ENCODE measurements at regions not wholly inside any gene's neighbourhood (a gene's known extent, or its start where the extent isn't known, plus 50 kb on each side); places are given as distances from the start of the nearest gene placed in this dataset.

DNA sequence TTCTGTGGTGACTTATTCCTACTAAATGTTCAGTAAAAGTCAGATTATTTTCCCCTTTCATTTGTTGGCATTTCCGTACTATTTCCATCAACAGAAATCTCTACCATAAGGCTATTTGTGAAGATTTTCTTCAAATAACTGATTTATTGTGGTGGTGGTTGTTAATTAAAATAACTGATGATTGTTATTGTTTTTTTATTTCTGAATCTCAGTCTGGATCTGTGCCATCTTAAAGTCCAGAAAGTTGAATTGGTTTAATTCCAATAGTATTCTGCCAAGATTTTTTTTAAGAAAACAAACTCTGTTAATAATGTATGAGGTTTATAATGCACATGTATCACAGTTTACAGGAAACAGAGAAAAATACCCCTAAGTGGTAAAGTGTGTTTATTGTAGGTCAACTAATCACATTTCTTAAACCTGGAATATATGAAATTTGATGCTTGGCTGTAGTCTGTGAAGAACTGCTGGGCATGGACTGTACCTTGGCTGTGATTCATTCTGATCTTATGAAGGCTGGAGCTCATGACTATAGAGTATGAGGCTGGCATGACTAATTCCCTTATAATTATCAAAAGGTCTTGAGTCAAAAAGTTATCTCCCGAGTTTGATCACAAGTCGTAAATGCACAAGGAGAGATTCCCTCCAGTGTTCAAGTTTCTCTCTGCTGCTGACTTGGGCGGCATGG is 134.2 kb upstream of the RND3 start:
- Histone ChIP-seq H3K4me1 (ENCODE audit: control insufficient read depth, low read length) (no peaks in the 10 kb centered on the region), H3K9me2 (replicated peaks; ENCODE audit: control insufficient read depth, low read length) (no peaks in the 10 kb centered on the region), H3K27ac (ENCODE audit: low read depth, low read length) (no peak overlapping the region)

GRCh38 chr2:150620855-150621254 is 133.4 kb upstream of the RND3 start:
- no peaks in the 10 kb centered on the region for H4K20me1 ChIP-seq (ENCODE audit: control insufficient read depth, insufficient read depth, low read depth, low read length)
- H3K79me2 ChIP-seq (ENCODE audit: control insufficient read depth, low read length): no peaks in the 10 kb centered on the region
- no peaks in the 10 kb centered on the region for H3K36me3 ChIP-seq (ENCODE audit: control insufficient read depth, low read length)
- no peak overlapping the region for H3K4me2 ChIP-seq (ENCODE audit: low read length)
- no peaks in the 10 kb centered on the region for H3K27me3 ChIP-seq (ENCODE audit: control insufficient read depth, low read length)
- no peaks in the 10 kb centered on the region for H3F3A ChIP-seq (ENCODE audit: control insufficient read depth, insufficient read depth)
- TF ChIP-seq CTCF (IDR thresholded peaks at IDR 0.05; ENCODE audit: low read depth, low read length, poor library complexity, severe bottlenecking) (no peak), EZH2phosphoT487 (IDR thresholded peaks at IDR 0.05; ENCODE audit: borderline replicate concordance, low read length) (no peak)
- H3K4me1 ChIP-seq (ENCODE audit: control insufficient read depth, low read length): no peaks in the 10 kb centered on the region
- no peak overlapping the region for H3K27ac ChIP-seq (ENCODE audit: low read depth, low read length)
- H3K9me2 ChIP-seq (replicated peaks; ENCODE audit: control insufficient read depth, low read length): no peaks in the 10 kb centered on the region
- H3K9me3 ChIP-seq (ENCODE audit: control insufficient read depth, insufficient read depth, low read length): no peaks in the 10 kb centered on the region
- no peak overlapping the region for H3K4me3 ChIP-seq (ENCODE audit: low read length)

More for the DNA sequence above, 134.2 kb upstream of the RND3 start:
- Histone ChIP-seq H3K4me2 (ENCODE audit: low read length) (no peak overlapping the region), H3K79me2 (ENCODE audit: control insufficient read depth, low read length) (no peaks in the 10 kb centered on the region), H3K4me3 (ENCODE audit: low read length) (no peak overlapping the region), H3K36me3 (ENCODE audit: control insufficient read depth, low read length) (no peaks in the 10 kb centered on the region), H3K27me3 (ENCODE audit: control insufficient read depth, low read length) (no peaks in the 10 kb centered on the region), H4K20me1 (ENCODE audit: control insufficient read depth, insufficient read depth, low read depth, low read length) (no peaks in the 10 kb centered on the region), H3K9me3 (ENCODE audit: control insufficient read depth, insufficient read depth, low read length) (no peaks in the 10 kb centered on the region), H3F3A (ENCODE audit: control insufficient read depth, insufficient read depth) (no peaks in the 10 kb centered on the region)
- no peak for TF ChIP-seq CTCF (IDR thresholded peaks at IDR 0.05; ENCODE audit: low read depth, low read length, poor library complexity, severe bottlenecking)
- no peak for TF ChIP-seq EZH2phosphoT487 (IDR thresholded peaks at IDR 0.05; ENCODE audit: borderline replicate concordance, low read length)

DNA sequence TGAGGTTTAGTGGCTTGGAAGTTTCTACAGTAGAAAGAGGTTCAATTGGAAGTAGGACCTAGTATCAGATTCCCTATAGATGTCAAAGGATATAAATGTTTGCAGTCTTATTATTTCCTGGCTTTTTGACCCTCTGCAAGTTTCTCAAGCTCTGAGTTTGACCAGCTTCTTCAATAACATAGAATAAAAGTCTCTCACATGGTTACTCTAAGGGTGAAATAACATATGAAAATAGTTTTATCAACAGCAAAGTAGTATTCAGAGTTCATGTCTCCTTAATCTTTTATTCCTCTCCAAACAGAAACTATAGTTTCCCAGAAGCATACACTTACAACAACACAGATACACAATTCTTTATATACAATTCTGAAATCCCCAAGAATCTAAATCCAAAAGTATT is 132.9 kb upstream of the RND3 start:
- H3K4me1 ChIP-seq (ENCODE audit: control insufficient read depth, low read length): no peaks in the 10 kb centered on the region
- H3K9me2 ChIP-seq (replicated peaks; ENCODE audit: control insufficient read depth, low read length): no peaks in the 10 kb centered on the region
- no peak overlapping the region for H3K4me3 ChIP-seq (ENCODE audit: low read length)
- no peaks in the 10 kb centered on the region for H3K79me2 ChIP-seq (ENCODE audit: control insufficient read depth, low read length)
- no peak for TF ChIP-seq CTCF (IDR thresholded peaks at IDR 0.05; ENCODE audit: low read depth, low read length, poor library complexity, severe bottlenecking)
- TF ChIP-seq EZH2phosphoT487 (IDR thresholded peaks at IDR 0.05; ENCODE audit: borderline replicate concordance, low read length): no peak
- H3F3A ChIP-seq (ENCODE audit: control insufficient read depth, insufficient read depth): no peaks in the 10 kb centered on the region
- H4K20me1 ChIP-seq (ENCODE audit: control insufficient read depth, insufficient read depth, low read depth, low read length): no peaks in the 10 kb centered on the region
- H3K9me3 ChIP-seq (ENCODE audit: control insufficient read depth, insufficient read depth, low read length): no peaks in the 10 kb centered on the region
- H3K27me3 ChIP-seq (ENCODE audit: control insufficient read depth, low read length): no peaks in the 10 kb centered on the region
- no peak overlapping the region for H3K27ac ChIP-seq (ENCODE audit: low read depth, low read length)
- no peak overlapping the region for H3K4me2 ChIP-seq (ENCODE audit: low read length)
- H3K36me3 ChIP-seq (ENCODE audit: control insufficient read depth, low read length): no peaks in the 10 kb centered on the region

Measured in DOHH2 (cell line).